SK-N-SH (cell line): ENCODE measurements at regions not wholly inside any gene's neighbourhood (a gene's known extent, or its start where the extent isn't known, plus 50 kb on each side); places are given as distances from the start of the nearest gene placed in this dataset.

Source experiments
- CTCF ChIA-PET: fragments of 300-600, 350-600 bp; formaldehyde crosslinking; extraction: SDS; loops from one replicate; lab custom pipeline; 2021; lab: Yijun Ruan, JAX
- POLR2A ChIA-PET: fragments of 350-600 bp; sonication (Branson Sonifier 250); formaldehyde crosslinking; extraction: SDS; loops from one replicate; lab custom pipeline; 2020; ENCODE audit warnings: antibody characterized with exemption, inconsistent platforms; lab: Yijun Ruan, JAX
- DNase-seq: peaks from one replicate; pipeline ENCODE4 v3.0.0; 2012
- H2AFZ ChIP-seq: fragments of 200-600 bp; sonication (generic); 2 replicates; pipeline ENCODE4 v1.8.1; 2016; ENCODE audit warnings: antibody characterized with exemption, mild to moderate bottlenecking, low read depth
- H3F3A ChIP-seq: fragments of 200-600 bp; sonication (generic); replicated peaks from 2 replicates; pipeline ENCODE3; 2016; ENCODE audit warnings: antibody characterized with exemption, mild to moderate bottlenecking; ENCODE audit not compliant: insufficient read depth
- H3K27ac ChIP-seq, 2 experiments: fragments of 200-500 bp in 1 of 2; fragments of 200-600 bp in 1 of 2; sonication (Bioruptor generic) in 1 of 2; sonication (generic), shearing (Covaris generic) in 1 of 2; 2 replicates each; pipeline versions ENCODE4 v1.5.1 to v1.6.1; 2014 to 2016; ENCODE audit warnings: low read depth in 2 of 2, inconsistent platforms in 1 of 2, low read length in 1 of 2, mild to moderate bottlenecking in 1 of 2, mixed read lengths in 1 of 2
- H3K27me3 ChIP-seq: fragments of 200-600 bp; sonication (generic), shearing (Covaris generic); 2 replicates; pipeline ENCODE4 v1.6.1; 2016; ENCODE audit warnings: mixed run types; ENCODE audit not compliant: insufficient read depth
- H3K36me3 ChIP-seq, 2 experiments: fragments of 200-500 bp in 1 of 2; fragments of 200-600 bp in 1 of 2; sonication (Bioruptor generic) in 1 of 2; sonication (generic) in 1 of 2; replicated peaks in 1 of 2; 2 replicates each; pipeline versions ENCODE3 to v1.5.1; 2014 to 2016; ENCODE audit warnings: low read length in 1 of 2, mild to moderate bottlenecking in 1 of 2; ENCODE audit not compliant: insufficient read depth in 2 of 2, control insufficient read depth in 1 of 2
- H3K4me1 ChIP-seq, 2 experiments: fragments of 200-500 bp in 1 of 2; fragments of 200-600 bp in 1 of 2; sonication (Bioruptor generic) in 1 of 2; sonication (generic), shearing (Covaris generic) in 1 of 2; 2 replicates each; pipeline versions ENCODE4 v1.5.1 to v1.6.1; 2014 to 2016; ENCODE audit warnings: low read depth in 1 of 2, low read length in 1 of 2, mixed run types in 1 of 2; ENCODE audit not compliant: insufficient read depth in 2 of 2, control insufficient read depth in 1 of 2
- H3K4me2 ChIP-seq: fragments of 200-600 bp; sonication (generic), shearing (Covaris generic); 2 replicates; pipeline ENCODE4 v1.6.1; 2017; ENCODE audit warnings: mixed run types
- H3K4me3 ChIP-seq, 2 experiments: fragments of 200-500 bp in 1 of 2; fragments of 200-600 bp in 1 of 2; sonication (Bioruptor generic) in 1 of 2; sonication (generic), shearing (Covaris generic) in 1 of 2; 2 replicates each; pipeline versions ENCODE4 v1.5.1 to v1.8.1; 2014 to 2016; ENCODE audit warnings: low read depth in 2 of 2, inconsistent platforms in 1 of 2, low read length in 1 of 2, mild to moderate bottlenecking in 1 of 2, mixed read lengths in 1 of 2, moderate library complexity in 1 of 2
- H3K79me2 ChIP-seq: fragments of 200-600 bp; sonication (generic); 2 replicates; pipeline ENCODE4 v1.8.1; 2017; ENCODE audit warnings: mild to moderate bottlenecking; ENCODE audit not compliant: insufficient read depth
- H3K9ac ChIP-seq: fragments of 200-600 bp; sonication (generic); 2 replicates; pipeline ENCODE4 v1.6.1; 2017; ENCODE audit warnings: mixed run types
- H3K9me2 ChIP-seq: fragments of 200-600 bp; sonication (generic); 2 replicates; pipeline ENCODE4 v1.6.1; 2017; ENCODE audit warnings: mixed run types
- H3K9me3 ChIP-seq: fragments of 200-600 bp; sonication (generic); 2 replicates; pipeline ENCODE4 v1.6.1; 2017; ENCODE audit warnings: mixed run types, mild to moderate bottlenecking, moderate library complexity
- H4K20me1 ChIP-seq: fragments of 200-600 bp; sonication (generic); 2 replicates; pipeline ENCODE4 v1.6.1; 2017; ENCODE audit warnings: mild to moderate bottlenecking, mixed run types; ENCODE audit not compliant: insufficient read depth
- CHD2 ChIP-seq: fragments of 150-350 bp; IDR thresholded peaks from 2 replicates; pipeline ENCODE4 v1.6.1; 2018; ENCODE audit warnings: low read length; ENCODE audit not compliant: partially characterized antibody
- EZH2phosphoT487 ChIP-seq: fragments of 200-600 bp; sonication (generic); IDR thresholded peaks from 2 replicates; pipeline ENCODE4 v1.6.1; 2017; ENCODE audit warnings: low read depth, mixed run types, mild to moderate bottlenecking, antibody characterized with exemption, moderate library complexity, borderline replicate concordance
- FOXJ3 ChIP-seq: sonication (generic); formaldehyde crosslinking; IDR thresholded peaks from 2 replicates; pipeline ENCODE4 v1.5.1; 2020; ENCODE audit warnings: mild to moderate bottlenecking, missing genetic modification reagents
- FOXM1 ChIP-seq: IDR thresholded peaks from 2 replicates; pipeline ENCODE4 v1.4.0; 2012; ENCODE audit warnings: low read depth, mild to moderate bottlenecking
- GABPA ChIP-seq: IDR thresholded peaks from 2 replicates; pipeline ENCODE4 v1.4.0; 2012; ENCODE audit warnings: low read depth, mild to moderate bottlenecking
- IRF3 ChIP-seq: fragments of 150-350 bp; IDR thresholded peaks from 2 replicates; pipeline ENCODE4 v1.6.1; 2016; ENCODE audit warnings: mild to moderate bottlenecking, low read depth, low read length
- MEF2A ChIP-seq: IDR thresholded peaks from 2 replicates; pipeline ENCODE4 v1.4.0; 2012; ENCODE audit warnings: low read depth, borderline replicate concordance
- MXI1 ChIP-seq: IDR thresholded peaks from 2 replicates; pipeline ENCODE4 v1.6.1; 2012; ENCODE audit warnings: mild to moderate bottlenecking, low read depth, low read length, improper control_type of control experiment
- NRF1 ChIP-seq: IDR thresholded peaks from 2 replicates; pipeline ENCODE4 v1.6.1; 2012; ENCODE audit warnings: low read depth, mild to moderate bottlenecking, low read length
- POLR2AphosphoS5 ChIP-seq: IDR thresholded peaks from 2 replicates; pipeline ENCODE4 v1.6.1; 2012; ENCODE audit warnings: low read depth, low read length
- RCOR1 ChIP-seq: fragments of 150-350 bp; IDR thresholded peaks from 2 replicates; pipeline ENCODE4 v1.6.1; 2017; ENCODE audit warnings: antibody characterized with exemption, low read length
- REST ChIP-seq: IDR thresholded peaks from 2 replicates; pipeline ENCODE4 v1.6.1; 2012; ENCODE audit warnings: mild to moderate bottlenecking, low read depth, low read length, moderate library complexity
- RFX5 ChIP-seq: IDR thresholded peaks from 2 replicates; pipeline ENCODE4 v1.6.1; 2012; ENCODE audit warnings: mild to moderate bottlenecking, improper control_type of control experiment, low read length
- RXRA ChIP-seq: IDR thresholded peaks from 2 replicates; pipeline ENCODE4 v1.4.0; 2012; ENCODE audit warnings: low read depth, mild to moderate bottlenecking, borderline replicate concordance
- SIN3A ChIP-seq: IDR thresholded peaks from 2 replicates; pipeline ENCODE4 v1.6.1; 2012; ENCODE audit warnings: low read depth, mild to moderate bottlenecking, low read length, moderate library complexity, borderline replicate concordance
- SMC3 ChIP-seq: IDR thresholded peaks from 2 replicates; pipeline ENCODE4 v1.6.1; 2012; ENCODE audit warnings: low read depth, low read length, improper control_type of control experiment
- TCF12 ChIP-seq: IDR thresholded peaks from 2 replicates; pipeline ENCODE4 v1.4.0; 2012
- USF2 ChIP-seq: fragments of 150-350 bp; IDR thresholded peaks from 2 replicates; pipeline ENCODE4 v1.6.1; 2017; ENCODE audit warnings: antibody characterized with exemption, low read length, low read depth, borderline replicate concordance
- YY1 ChIP-seq: IDR thresholded peaks from 2 replicates; pipeline ENCODE4 v1.4.0; 2012; ENCODE audit warnings: low read depth, mild to moderate bottlenecking
- WGBS: methylation state at CpG from one replicate; pipeline ENCODE4 v1.1.6; 2017; ENCODE audit warnings: low lambda C conversion rate; 5-methylcytosine and 5-hydroxymethylcytosine counted together

- H3K27me3 ChIP-seq: no peaks in the 10 kb centered on the region
- no peak overlapping the region for H3K27ac ChIP-seq
- H3K9me2 ChIP-seq: no peaks in the 10 kb centered on the region
- no peaks in the 10 kb centered on the region for H3K36me3 ChIP-seq
- no peak for TF ChIP-seq EZH2phosphoT487
- no peak for TF ChIP-seq RFX5
- TF ChIP-seq YY1: no peak
- TF ChIP-seq IRF3: no peak
- TF ChIP-seq SMC3: no peak
- no peak for TF ChIP-seq TCF12
- no peak for TF ChIP-seq REST
- TF ChIP-seq FOXJ3 (CRISPR knock-in tag): no peak
- no peak for TF ChIP-seq FOXM1
- TF ChIP-seq RCOR1: no peak
- no peak overlapping the region for H3K4me2 ChIP-seq
- DNase-seq: no peak
- H3K9me3 ChIP-seq: no peaks in the 10 kb centered on the region
- H3K4me3 ChIP-seq: no peak overlapping the region
- no peaks in the 10 kb centered on the region for H3K4me1 ChIP-seq
- H2AFZ ChIP-seq: no peak overlapping the region
- H3F3A ChIP-seq: no peaks in the 10 kb centered on the region
- POLR2A ChIA-PET: no interaction called here
- H4K20me1 ChIP-seq: no peaks in the 10 kb centered on the region
- H3K79me2 ChIP-seq: no peaks in the 10 kb centered on the region
- CTCF ChIA-PET: no interaction called here
- H3K9ac ChIP-seq: no peak overlapping the region
Measured at GRCh38 chr3:39657075-39657474, 152.3 kb upstream of the MYRIP start.

- POLR2A ChIA-PET: no interaction called here
Measured at GRCh38 chr3:39657775-39658174, 151.6 kb upstream of the MYRIP start.

More at GRCh38 chr3:39657775-39658174, 151.6 kb upstream of the MYRIP start:
- WGBS: 73% methylated on average over 1 of the region's 1 CpG
- CTCF ChIA-PET: no interaction called here
- Histone ChIP-seq H2AFZ (no peak overlapping the region), H3F3A (no peaks in the 10 kb centered on the region), H3K4me1 (no peaks in the 10 kb centered on the region), H3K9me2 (no peaks in the 10 kb centered on the region), H3K79me2 (no peaks in the 10 kb centered on the region), H3K9me3 (no peaks in the 10 kb centered on the region), H4K20me1 (no peaks in the 10 kb centered on the region), H3K36me3 (no peaks in the 10 kb centered on the region), H3K27me3 (no peaks in the 10 kb centered on the region), H3K9ac (no peak overlapping the region), H3K27ac (no peak overlapping the region), H3K4me2 (no peak overlapping the region), H3K4me3 (no peak overlapping the region)
- DNase-seq: no peak
- TF ChIP-seq MXI1 (no peak), RXRA (no peak), GABPA (no peak), USF2 (no peak), EZH2phosphoT487 (no peak), YY1 (no peak), POLR2AphosphoS5 (no peak), IRF3 (no peak), MEF2A (no peak), CHD2 (no peak), NRF1 (no peak), SIN3A (no peak)
